ENCODE measurements at regions not wholly inside any gene's neighbourhood (a gene's known extent, or its start where the extent isn't known, plus 50 kb on each side); places are given as distances from the start of the nearest gene placed in this dataset.

DNA sequence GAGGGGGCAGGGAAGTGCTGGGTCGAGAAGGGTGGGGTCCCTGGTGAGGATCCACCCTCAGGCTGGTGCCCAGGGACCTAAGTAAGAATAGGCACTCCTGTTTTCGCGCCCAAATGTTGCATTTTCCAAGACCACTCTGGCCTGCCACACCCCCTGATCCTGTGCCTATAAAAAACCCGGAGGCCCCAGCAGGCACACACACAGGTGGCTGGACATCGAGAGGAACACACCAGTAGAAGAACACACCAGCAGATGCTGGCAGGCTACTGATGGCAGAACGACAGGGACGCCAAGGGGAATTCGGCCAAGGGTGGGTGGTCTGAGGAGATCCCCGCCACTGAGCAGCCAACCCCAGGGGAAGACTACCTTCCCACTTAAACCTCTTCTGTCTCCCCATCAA is 633.9 kb upstream of the POT1 start:
- DNase-seq (ENCODE audit: low read depth in 1 of 2, low spot score in 1 of 2) (no peak), ATAC-seq (peak; percentile 30 to 45; a peak in 5 of 6 replicates), FAIRE-seq (no peak)
- Histone ChIP-seq H3K4me3 (no peak overlapping the region), H3K4me2 (peak overlapping the region; percentile 56), H3K27ac (no peak overlapping the region), H3K9me3 (no peaks in the 10 kb centered on the region), H3K4me1 (no peaks in the 10 kb centered on the region)
- under 1% methylated on average over 9 of the region's 9 CpGs for WGBS (ENCODE audit: missing lambda C conversion rate)
- TF ChIP-seq SMC3 (IDR thresholded peaks at IDR 0.05) (no peak), CBX8 (IDR thresholded peaks at IDR 0.05) (no peak), FOSL2 (IDR thresholded peaks at IDR 0.05) (no peak), FOSL2 (CRISPR knock-in tag; IDR thresholded peaks at IDR 0.05) (no peak), POLR2A (IDR thresholded peaks at IDR 0.05; ENCODE audit: low read length) (no peak), HOXA7 (CRISPR knock-in tag; IDR thresholded peaks at IDR 0.05) (no peak), CBX2 (IDR thresholded peaks at IDR 0.05; ENCODE audit: borderline replicate concordance, low read depth) (no peak), ESRRA (IDR thresholded peaks at IDR 0.05; ENCODE audit: borderline replicate concordance, low read length) (no peak), MAZ (IDR thresholded peaks at IDR 0.05; ENCODE audit: borderline replicate concordance, low read depth, low read length) (no peak)
- TF ChIP-seq, protein P1, sequence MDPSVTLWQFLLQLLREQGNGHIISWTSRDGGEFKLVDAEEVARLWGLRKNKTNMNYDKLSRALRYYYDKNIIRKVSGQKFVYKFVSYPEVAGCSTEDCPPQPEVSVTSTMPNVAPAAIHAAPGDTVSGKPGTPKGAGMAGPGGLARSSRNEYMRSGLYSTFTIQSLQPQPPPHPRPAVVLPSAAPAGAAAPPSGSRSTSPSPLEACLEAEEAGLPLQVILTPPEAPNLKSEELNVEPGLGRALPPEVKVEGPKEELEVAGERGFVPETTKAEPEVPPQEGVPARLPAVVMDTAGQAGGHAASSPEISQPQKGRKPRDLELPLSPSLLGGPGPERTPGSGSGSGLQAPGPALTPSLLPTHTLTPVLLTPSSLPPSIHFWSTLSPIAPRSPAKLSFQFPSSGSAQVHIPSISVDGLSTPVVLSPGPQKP (IDR thresholded peaks at IDR 0.05; ENCODE audit: low read depth, low read length), result no peak
- POLR2A ChIA-PET, result no interaction called here
- CTCF ChIA-PET, result no interaction called here

DNA sequence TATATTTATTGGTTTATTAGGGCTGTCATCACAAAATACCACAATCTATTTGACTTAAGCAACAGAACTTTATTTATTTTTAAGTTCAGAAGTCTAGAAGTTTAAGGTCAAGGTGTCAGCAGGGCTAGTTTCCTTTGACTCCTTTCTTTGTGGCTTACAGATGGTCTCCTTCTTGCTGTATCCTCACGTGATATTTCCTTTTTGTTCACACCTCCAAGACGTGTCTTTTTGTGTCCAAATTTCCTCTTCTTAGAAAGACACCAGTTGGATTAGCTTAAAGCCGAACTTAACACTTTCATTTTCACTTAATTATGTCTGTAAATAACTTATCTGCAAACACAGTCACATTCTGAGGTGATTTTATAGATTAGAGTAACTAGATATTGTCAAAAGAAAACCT is 631.4 kb upstream of the POT1 start:
- TF ChIP-seq HDAC2 (IDR thresholded peaks at IDR 0.05) (no peak), CBX2 (IDR thresholded peaks at IDR 0.05; ENCODE audit: borderline replicate concordance, low read depth) (no peak), RFX5 (IDR thresholded peaks at IDR 0.05) (no peak), RNF2 (IDR thresholded peaks at IDR 0.05; ENCODE audit: borderline replicate concordance, low read depth) (no peak), JUN (IDR thresholded peaks at IDR 0.05) (no peak), ZSCAN20 (CRISPR knock-in tag; IDR thresholded peaks at IDR 0.05) (no peak), HEYL (CRISPR knock-in tag; IDR thresholded peaks at IDR 0.05) (no peak), JUNB (IDR thresholded peaks at IDR 0.05) (no peak), TFCP2L1 (CRISPR knock-in tag; IDR thresholded peaks at IDR 0.05) (no peak), KDM5A (IDR thresholded peaks at IDR 0.05) (no peak), KDM1A (IDR thresholded peaks at IDR 0.05; ENCODE audit: low read depth) (no peak), NPAS2 (CRISPR knock-in tag; IDR thresholded peaks at IDR 0.05; ENCODE audit: borderline replicate concordance) (no peak)
- TF ChIP-seq, protein P2, sequence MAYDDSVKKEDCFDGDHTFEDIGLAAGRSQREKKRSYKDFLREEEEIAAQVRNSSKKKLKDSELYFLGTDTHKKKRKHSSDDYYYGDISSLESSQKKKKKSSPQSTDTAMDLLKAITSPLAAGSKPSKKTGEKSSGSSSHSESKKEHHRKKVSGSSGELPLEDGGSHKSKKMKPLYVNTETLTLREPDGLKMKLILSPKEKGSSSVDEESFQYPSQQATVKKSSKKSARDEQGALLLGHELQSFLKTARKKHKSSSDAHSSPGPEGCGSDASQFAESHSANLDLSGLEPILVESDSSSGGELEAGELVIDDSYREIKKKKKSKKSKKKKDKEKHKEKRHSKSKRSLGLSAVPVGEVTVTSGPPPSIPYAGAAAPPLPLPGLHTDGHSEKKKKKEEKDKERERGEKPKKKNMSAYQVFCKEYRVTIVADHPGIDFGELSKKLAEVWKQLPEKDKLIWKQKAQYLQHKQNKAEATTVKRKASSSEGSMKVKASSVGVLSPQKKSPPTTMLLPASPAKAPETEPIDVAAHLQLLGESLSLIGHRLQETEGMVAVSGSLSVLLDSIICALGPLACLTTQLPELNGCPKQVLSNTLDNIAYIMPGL (CRISPR knock-in tag; IDR thresholded peaks at IDR 0.05; ENCODE audit: borderline replicate concordance), result no peak
- TF ChIP-seq, protein P3, sequence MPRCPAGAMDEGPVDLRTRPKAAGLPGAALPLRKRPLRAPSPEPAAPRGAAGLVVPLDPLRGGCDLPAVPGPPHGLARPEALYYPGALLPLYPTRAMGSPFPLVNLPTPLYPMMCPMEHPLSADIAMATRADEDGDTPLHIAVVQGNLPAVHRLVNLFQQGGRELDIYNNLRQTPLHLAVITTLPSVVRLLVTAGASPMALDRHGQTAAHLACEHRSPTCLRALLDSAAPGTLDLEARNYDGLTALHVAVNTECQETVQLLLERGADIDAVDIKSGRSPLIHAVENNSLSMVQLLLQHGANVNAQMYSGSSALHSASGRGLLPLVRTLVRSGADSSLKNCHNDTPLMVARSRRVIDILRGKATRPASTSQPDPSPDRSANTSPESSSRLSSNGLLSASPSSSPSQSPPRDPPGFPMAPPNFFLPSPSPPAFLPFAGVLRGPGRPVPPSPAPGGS (IDR thresholded peaks at IDR 0.05), result no peak
- TF ChIP-seq, protein P4, sequence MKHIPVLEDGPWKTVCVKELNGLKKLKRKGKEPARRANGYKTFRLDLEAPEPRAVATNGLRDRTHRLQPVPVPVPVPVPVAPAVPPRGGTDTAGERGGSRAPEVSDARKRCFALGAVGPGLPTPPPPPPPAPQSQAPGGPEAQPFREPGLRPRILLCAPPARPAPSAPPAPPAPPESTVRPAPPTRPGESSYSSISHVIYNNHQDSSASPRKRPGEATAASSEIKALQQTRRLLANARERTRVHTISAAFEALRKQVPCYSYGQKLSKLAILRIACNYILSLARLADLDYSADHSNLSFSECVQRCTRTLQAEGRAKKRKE (CRISPR knock-in tag; IDR thresholded peaks at IDR 0.05; ENCODE audit: low read depth), result no peak
- TF ChIP-seq, protein P5, sequence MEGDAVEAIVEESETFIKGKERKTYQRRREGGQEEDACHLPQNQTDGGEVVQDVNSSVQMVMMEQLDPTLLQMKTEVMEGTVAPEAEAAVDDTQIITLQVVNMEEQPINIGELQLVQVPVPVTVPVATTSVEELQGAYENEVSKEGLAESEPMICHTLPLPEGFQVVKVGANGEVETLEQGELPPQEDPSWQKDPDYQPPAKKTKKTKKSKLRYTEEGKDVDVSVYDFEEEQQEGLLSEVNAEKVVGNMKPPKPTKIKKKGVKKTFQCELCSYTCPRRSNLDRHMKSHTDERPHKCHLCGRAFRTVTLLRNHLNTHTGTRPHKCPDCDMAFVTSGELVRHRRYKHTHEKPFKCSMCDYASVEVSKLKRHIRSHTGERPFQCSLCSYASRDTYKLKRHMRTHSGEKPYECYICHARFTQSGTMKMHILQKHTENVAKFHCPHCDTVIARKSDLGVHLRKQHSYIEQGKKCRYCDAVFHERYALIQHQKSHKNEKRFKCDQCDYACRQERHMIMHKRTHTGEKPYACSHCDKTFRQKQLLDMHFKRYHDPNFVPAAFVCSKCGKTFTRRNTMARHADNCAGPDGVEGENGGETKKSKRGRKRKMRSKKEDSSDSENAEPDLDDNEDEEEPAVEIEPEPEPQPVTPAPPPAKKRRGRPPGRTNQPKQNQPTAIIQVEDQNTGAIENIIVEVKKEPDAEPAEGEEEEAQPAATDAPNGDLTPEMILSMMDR (IDR thresholded peaks at IDR 0.05), result no peak
- TF ChIP-seq, protein P6, sequence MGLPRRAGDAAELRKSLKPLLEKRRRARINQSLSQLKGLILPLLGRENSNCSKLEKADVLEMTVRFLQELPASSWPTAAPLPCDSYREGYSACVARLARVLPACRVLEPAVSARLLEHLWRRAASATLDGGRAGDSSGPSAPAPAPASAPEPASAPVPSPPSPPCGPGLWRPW (IDR thresholded peaks at IDR 0.05), result no peak
- TF ChIP-seq, protein P7, sequence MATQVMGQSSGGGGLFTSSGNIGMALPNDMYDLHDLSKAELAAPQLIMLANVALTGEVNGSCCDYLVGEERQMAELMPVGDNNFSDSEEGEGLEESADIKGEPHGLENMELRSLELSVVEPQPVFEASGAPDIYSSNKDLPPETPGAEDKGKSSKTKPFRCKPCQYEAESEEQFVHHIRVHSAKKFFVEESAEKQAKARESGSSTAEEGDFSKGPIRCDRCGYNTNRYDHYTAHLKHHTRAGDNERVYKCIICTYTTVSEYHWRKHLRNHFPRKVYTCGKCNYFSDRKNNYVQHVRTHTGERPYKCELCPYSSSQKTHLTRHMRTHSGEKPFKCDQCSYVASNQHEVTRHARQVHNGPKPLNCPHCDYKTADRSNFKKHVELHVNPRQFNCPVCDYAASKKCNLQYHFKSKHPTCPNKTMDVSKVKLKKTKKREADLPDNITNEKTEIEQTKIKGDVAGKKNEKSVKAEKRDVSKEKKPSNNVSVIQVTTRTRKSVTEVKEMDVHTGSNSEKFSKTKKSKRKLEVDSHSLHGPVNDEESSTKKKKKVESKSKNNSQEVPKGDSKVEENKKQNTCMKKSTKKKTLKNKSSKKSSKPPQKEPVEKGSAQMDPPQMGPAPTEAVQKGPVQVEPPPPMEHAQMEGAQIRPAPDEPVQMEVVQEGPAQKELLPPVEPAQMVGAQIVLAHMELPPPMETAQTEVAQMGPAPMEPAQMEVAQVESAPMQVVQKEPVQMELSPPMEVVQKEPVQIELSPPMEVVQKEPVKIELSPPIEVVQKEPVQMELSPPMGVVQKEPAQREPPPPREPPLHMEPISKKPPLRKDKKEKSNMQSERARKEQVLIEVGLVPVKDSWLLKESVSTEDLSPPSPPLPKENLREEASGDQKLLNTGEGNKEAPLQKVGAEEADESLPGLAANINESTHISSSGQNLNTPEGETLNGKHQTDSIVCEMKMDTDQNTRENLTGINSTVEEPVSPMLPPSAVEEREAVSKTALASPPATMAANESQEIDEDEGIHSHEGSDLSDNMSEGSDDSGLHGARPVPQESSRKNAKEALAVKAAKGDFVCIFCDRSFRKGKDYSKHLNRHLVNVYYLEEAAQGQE (IDR thresholded peaks at IDR 0.05), result no peak
- Histone ChIP-seq H3K27ac (no peak overlapping the region), H3K4me1 (no peaks in the 10 kb centered on the region), H3K4me2 (peak overlapping the region; percentile 49), H3K4me3 (peak overlapping the region; percentile 5; the same call in 1 of the 3 replicates), H3K9me3 (no peaks in the 10 kb centered on the region)
- no peak for ATAC-seq
- DNase-seq (ENCODE audit: low read depth in 1 of 2, low spot score in 1 of 2), result no peak
- 1% methylated on average over 3 of the region's 3 CpGs for WGBS (ENCODE audit: missing lambda C conversion rate)
- FAIRE-seq, result no peak
- CTCF ChIA-PET, result no interaction called here
- POLR2A ChIA-PET, result no interaction called here
